HG03060 (cell line): ENCODE measurements at regions not wholly inside any gene's neighbourhood (a gene's known extent, or its start where the extent isn't known, plus 50 kb on each side); places are given as distances from the start of the nearest gene placed in this dataset.

Experiments used
- ATAC-seq: cut with Tn5 transposase; IDR thresholded peaks from one replicate; pipeline ENCODE4 v1.9.1; 2021; ENCODE audit warnings: low read depth, moderate number of reproducible peaks; ENCODE audit not compliant: unreplicated experiment

- no peak for ATAC-seq
These were observed 866.7 kb upstream of the GJE1 start for GRCh38 chr6:141265756-141266623.

- no peak for ATAC-seq
These were observed 868.6 kb upstream of the GJE1 start for GRCh38 chr6:141264101-141264500.

- ATAC-seq, result no peak
These were observed 871.1 kb upstream of the GJE1 start for GRCh38 chr6:141261672-141262060.

GRCh38 chr6:141261016-141261671 lies 871.6 kb upstream of the GJE1 start:
- no peak for ATAC-seq

- no peak for ATAC-seq
These were observed 872.1 kb upstream of the GJE1 start for GRCh38 chr6:141260627-141261015.

- ATAC-seq, result no peak
These were observed 872.9 kb upstream of the GJE1 start for GRCh38 chr6:141259807-141260206.

GRCh38 chr6:141259091-141259490 lies 873.6 kb upstream of the GJE1 start:
- no peak for ATAC-seq

GRCh38 chr6:141258516-141258915 lies 874.2 kb upstream of the GJE1 start:
- ATAC-seq, result no peak

- ATAC-seq, result no peak
These were observed 878.4 kb upstream of the GJE1 start for GRCh38 chr6:141254336-141254735.

GRCh38 chr6:141252828-141253608 lies 879.7 kb upstream of the GJE1 start:
- no peak for ATAC-seq

GRCh38 chr6:141251286-141251685 lies 881.4 kb upstream of the GJE1 start:
- no peak for ATAC-seq

- no peak for ATAC-seq
These were observed 884.5 kb upstream of the GJE1 start for GRCh38 chr6:141248021-141248799.

GRCh38 chr6:141244366-141244765 lies 888.4 kb upstream of the GJE1 start:
- no peak for ATAC-seq

GRCh38 chr6:141242957-141243356 lies 889.8 kb upstream of the GJE1 start:
- ATAC-seq, result no peak

- no peak for ATAC-seq
These were observed 903.4 kb upstream of the GJE1 start for GRCh38 chr6:141229296-141229695.

- ATAC-seq, result no peak
These were observed 914.1 kb upstream of the GJE1 start for GRCh38 chr6:141218583-141218982.

- no peak for ATAC-seq
These were observed 916.0 kb upstream of the GJE1 start for GRCh38 chr6:141216726-141217125.

GRCh38 chr6:141212296-141212695 lies 920.4 kb upstream of the GJE1 start:
- ATAC-seq, result no peak

- ATAC-seq, result no peak
These were observed 920.9 kb upstream of the GJE1 start for GRCh38 chr6:141211845-141212244.

- ATAC-seq, result no peak
These were observed 921.8 kb upstream of the GJE1 start for GRCh38 chr6:141210901-141211300.
